HG03460 (cell line): ENCODE measurements at regions not wholly inside any gene's neighbourhood (a gene's known extent, or its start where the extent isn't known, plus 50 kb on each side); places are given as distances from the start of the nearest gene placed in this dataset.

Experiments used
- ATAC-seq: cut with Tn5 transposase; IDR thresholded peaks from one replicate; pipeline ENCODE4 v1.9.1; 2021; ENCODE audit not compliant: unreplicated experiment

- no peak for ATAC-seq
Measured at GRCh38 chr13:87872813-87873212, 201.6 kb downstream of the SLITRK5 start.

- ATAC-seq, result no peak
Measured at GRCh38 chr13:87877477-87877876, 206.3 kb downstream of the SLITRK5 start.

GRCh38 chr13:87878706-87879105 lies 207.5 kb downstream of the SLITRK5 start:
- ATAC-seq, result no peak

GRCh38 chr13:87884884-87885283 lies 213.7 kb downstream of the SLITRK5 start:
- ATAC-seq, result no peak

- no peak for ATAC-seq
Measured at GRCh38 chr13:87887459-87888123, 216.4 kb downstream of the SLITRK5 start.

GRCh38 chr13:87889254-87889653 lies 218.1 kb downstream of the SLITRK5 start:
- ATAC-seq, result no peak

- no peak for ATAC-seq
Measured at GRCh38 chr13:87893186-87893585, 222.0 kb downstream of the SLITRK5 start.

- no peak for ATAC-seq
Measured at GRCh38 chr13:87894059-87894458, 222.9 kb downstream of the SLITRK5 start.

GRCh38 chr13:87903553-87903952 lies 232.4 kb downstream of the SLITRK5 start:
- no peak for ATAC-seq

- no peak for ATAC-seq
Measured at GRCh38 chr13:87906411-87906810, 235.2 kb downstream of the SLITRK5 start.

GRCh38 chr13:87907202-87907601 lies 236.0 kb downstream of the SLITRK5 start:
- ATAC-seq, result no peak

GRCh38 chr13:87919956-87920355 lies 248.8 kb downstream of the SLITRK5 start:
- ATAC-seq, result no peak

GRCh38 chr13:87923753-87924152 lies 252.6 kb downstream of the SLITRK5 start:
- no peak for ATAC-seq

GRCh38 chr13:87925006-87925405 lies 253.8 kb downstream of the SLITRK5 start:
- no peak for ATAC-seq

- no peak for ATAC-seq
Measured at GRCh38 chr13:87940776-87941175, 269.6 kb downstream of the SLITRK5 start.

GRCh38 chr13:87941226-87941625 lies 270.1 kb downstream of the SLITRK5 start:
- no peak for ATAC-seq

- ATAC-seq, result no peak
Measured at GRCh38 chr13:87942205-87942604, 271.0 kb downstream of the SLITRK5 start.

GRCh38 chr13:87944038-87944437 lies 272.9 kb downstream of the SLITRK5 start:
- ATAC-seq, result no peak

- no peak for ATAC-seq
Measured at GRCh38 chr13:87952377-87952776, 281.2 kb downstream of the SLITRK5 start.

- ATAC-seq, result no peak
Measured at GRCh38 chr13:87953381-87953780, 282.2 kb downstream of the SLITRK5 start.

- ATAC-seq, result no peak
Measured at GRCh38 chr13:87954091-87954490, 282.9 kb downstream of the SLITRK5 start.

- no peak for ATAC-seq
Measured at GRCh38 chr13:87961546-87961945, 290.4 kb downstream of the SLITRK5 start.

GRCh38 chr13:87972568-87972967 lies 301.4 kb downstream of the SLITRK5 start:
- ATAC-seq, result no peak
